Skin of body (tissue), 1 donor: ENCODE measurements at regions not wholly inside any gene's neighbourhood (a gene's known extent, or its start where the extent isn't known, plus 50 kb on each side); places are given as distances from the start of the nearest gene placed in this dataset.
"Not testable (repeated sequence)": the region's sequence is repeated elsewhere in the genome, so short reads cannot be mapped to it uniquely, and the experiment has no call there.

Source experiments
- DNase-seq: peaks from one replicate; lab custom pipeline; 2025; lab: John Stamatoyannopoulos, UW

GRCh38 chr2:216776066-216776850 is 80.9 kb upstream of the IGFBP5 start:
- no peak for DNase-seq

GRCh38 chr2:216775043-216775453 is 79.7 kb upstream of the IGFBP5 start:
- DNase-seq, result no peak

GRCh38 chr2:216774620-216775019 is 79.3 kb upstream of the IGFBP5 start:
- DNase-seq, result no peak

- no peak for DNase-seq
These were observed 78.8 kb upstream of the IGFBP5 start for GRCh38 chr2:216774180-216774579.

- no peak for DNase-seq
These were observed 77.7 kb upstream of the IGFBP5 start for GRCh38 chr2:216773072-216773471.

GRCh38 chr2:216770717-216771116 is 75.4 kb upstream of the IGFBP5 start:
- DNase-seq, result no peak

GRCh38 chr2:216770050-216770449 is 74.7 kb upstream of the IGFBP5 start:
- DNase-seq, result no peak

GRCh38 chr2:216769626-216770025 is 74.3 kb upstream of the IGFBP5 start:
- DNase-seq, result no peak

GRCh38 chr2:216768908-216769411 is 73.6 kb upstream of the IGFBP5 start:
- DNase-seq, result no peak

- DNase-seq, result no peak
These were observed 70.5 kb upstream of the IGFBP5 start for GRCh38 chr2:216765761-216766262.

GRCh38 chr2:216763396-216763795 is 68.0 kb upstream of the IGFBP5 start:
- no peak for DNase-seq

- no peak for DNase-seq
These were observed 66.5 kb upstream of the IGFBP5 start for GRCh38 chr2:216761809-216762208.

GRCh38 chr2:216761133-216761532 is 65.8 kb upstream of the IGFBP5 start:
- no peak for DNase-seq

- no peak for DNase-seq
These were observed 63.2 kb upstream of the IGFBP5 start for GRCh38 chr2:216758256-216759155.

- DNase-seq, result no peak
These were observed 62.2 kb upstream of the IGFBP5 start for GRCh38 chr2:216757532-216757931.

- DNase-seq, result no peak
These were observed 61.1 kb upstream of the IGFBP5 start for GRCh38 chr2:216756435-216756834.

- no peak for DNase-seq
These were observed 59.5 kb upstream of the IGFBP5 start for GRCh38 chr2:216754812-216755211.

GRCh38 chr2:216754336-216754735 is 59.0 kb upstream of the IGFBP5 start:
- no peak for DNase-seq

GRCh38 chr2:216752855-216753505 is 57.6 kb upstream of the IGFBP5 start:
- no peak for DNase-seq

GRCh38 chr2:216750750-216751149 is 55.4 kb upstream of the IGFBP5 start:
- not testable (repeated sequence) for DNase-seq

- not testable (repeated sequence) for DNase-seq
These were observed 50.9 kb upstream of the IGFBP5 start for GRCh38 chr2:216746268-216746667.

- DNase-seq, result no peak
These were observed 50.1 kb upstream of the IGFBP5 start for GRCh38 chr2:216745453-216745852.
